Liver (tissue), 8 donors: ENCODE measurements at regions not wholly inside any gene's neighbourhood (a gene's known extent, or its start where the extent isn't known, plus 50 kb on each side); places are given as distances from the start of the nearest gene placed in this dataset.

Experiments
- DNase-seq: peaks from one replicate; pipeline ENCODE4 v3.0.0-alpha.2; 2017; ENCODE audit warnings: low spot score
- H3K27ac ChIP-seq, 2 donors: one replicate each; pipeline ENCODE4 v1.7.0; 2013; ENCODE audit warnings: inconsistent platforms in 2 of 2, low read length in 2 of 2, control low read depth in 1 of 2, low read depth in 1 of 2, mild to moderate bottlenecking in 1 of 2
- H3K27me3 ChIP-seq, 4 donors: one replicate each; pipeline versions ENCODE4 v1.6.1 to v1.7.0; 2013; ENCODE audit warnings: low read length in 3 of 4, inconsistent platforms in 1 of 4, mild to moderate bottlenecking in 1 of 4, moderate library complexity in 1 of 4; ENCODE audit not compliant: control insufficient read depth in 4 of 4, insufficient read depth in 4 of 4
- H3K36me3 ChIP-seq, 4 donors: one replicate each; pipeline versions ENCODE4 v1.6.1 to v1.7.0; 2013; ENCODE audit warnings: low read length in 3 of 4, mild to moderate bottlenecking in 3 of 4, low read depth in 1 of 4, moderate library complexity in 1 of 4; ENCODE audit not compliant: control insufficient read depth in 4 of 4, insufficient read depth in 3 of 4
- H3K4me1 ChIP-seq, 4 donors: one replicate each; pipeline versions ENCODE4 v1.6.1 to v1.7.0; 2013; ENCODE audit warnings: low read length in 3 of 4, mild to moderate bottlenecking in 3 of 4, moderate library complexity in 1 of 4; ENCODE audit not compliant: control insufficient read depth in 4 of 4, insufficient read depth in 4 of 4
- H3K4me3 ChIP-seq, 3 donors: one replicate each; pipeline versions ENCODE4 v1.6.1 to v1.7.0; 2013; ENCODE audit warnings: low read length in 3 of 3, control low read depth in 1 of 3, low read depth in 1 of 3, mild to moderate bottlenecking in 1 of 3
- H3K9ac ChIP-seq, 2 donors: one replicate each; pipeline ENCODE4 v1.7.0; 2013; ENCODE audit warnings: low read length in 2 of 2, mild to moderate bottlenecking in 2 of 2, moderate library complexity in 2 of 2, control low read depth in 1 of 2, low read depth in 1 of 2
- H3K9me3 ChIP-seq, 4 donors: one replicate each; pipeline versions ENCODE4 v1.6.1 to v1.7.0; 2013; ENCODE audit warnings: low read length in 3 of 4; ENCODE audit not compliant: control insufficient read depth in 4 of 4
- ATF3 ChIP-seq: IDR thresholded peaks from 2 replicates; pipeline ENCODE4 v1.6.1; 2016; ENCODE audit warnings: antibody characterized with exemption
- CTCF ChIP-seq: fragments of 150-350 bp; IDR thresholded peaks from 2 replicates; pipeline ENCODE4 v1.5.1; 2017; ENCODE audit warnings: improper control_type of control experiment, low read depth, low read length; ENCODE audit not compliant: missing input control
- EGR1 ChIP-seq, 2 donors: IDR thresholded peaks; 2 replicates each; pipeline ENCODE4 v1.6.1; 2016 to 2018; ENCODE audit warnings: antibody characterized with exemption in 2 of 2, low read depth in 2 of 2
- FOXA1 ChIP-seq: IDR thresholded peaks from 2 replicates; pipeline ENCODE4 v1.6.1; 2016; ENCODE audit warnings: antibody characterized with exemption
- FOXA2 ChIP-seq: IDR thresholded peaks from 2 replicates; pipeline ENCODE4 v1.6.1; 2016; ENCODE audit warnings: antibody characterized with exemption
- HNF4A ChIP-seq, 2 donors: conservative IDR thresholded peaks; 2 replicates each; pipeline ENCODE4 v1.6.1; 2016; ENCODE audit warnings: antibody characterized with exemption in 2 of 2, mild to moderate bottlenecking in 2 of 2
- HNF4G ChIP-seq: IDR thresholded peaks from 2 replicates; pipeline ENCODE4 v1.6.1; 2016; ENCODE audit warnings: antibody characterized with exemption
- MAX ChIP-seq: IDR thresholded peaks from 2 replicates; pipeline ENCODE4 v1.6.1; 2016; ENCODE audit warnings: antibody characterized with exemption
- RAD21 ChIP-seq, 2 donors: IDR thresholded peaks; 2 replicates each; pipeline ENCODE4 v1.6.1; 2016; ENCODE audit warnings: antibody characterized with exemption in 2 of 2, mild to moderate bottlenecking in 2 of 2
- REST ChIP-seq: IDR thresholded peaks from 2 replicates; pipeline ENCODE4 v1.6.1; 2016; ENCODE audit warnings: antibody characterized with exemption, mild to moderate bottlenecking
- SP1 ChIP-seq: IDR thresholded peaks from 2 replicates; pipeline ENCODE4 v1.6.1; 2018; ENCODE audit warnings: antibody characterized with exemption, mild to moderate bottlenecking
- YY1 ChIP-seq: IDR thresholded peaks from 2 replicates; pipeline ENCODE4 v1.6.1; 2016; ENCODE audit warnings: antibody characterized with exemption, mild to moderate bottlenecking
- WGBS: extraction: QIAGEN DNeasy Blood & Tissue Kit; methylation state at CpG from one replicate; pipeline ENCODE4 v1.1.7; 2013; 5-methylcytosine and 5-hydroxymethylcytosine counted together
- donor health status: healthy.
- donor health status: healthy.
- donor health status: healthy.
- donor health status: healthy.
- donor health status: healthy.

GRCh38 chr2:217662984-217663602 is 339.7 kb downstream of the TNS1 start:
- no peaks in the 10 kb centered on the region for H3K4me1 ChIP-seq
- H3K27me3 ChIP-seq: no peaks in the 10 kb centered on the region
- H3K36me3 ChIP-seq: no peaks in the 10 kb centered on the region
- H3K4me3 ChIP-seq: no peak overlapping the region
- WGBS: 93% methylated on average over 3 of the region's 3 CpGs
- no peak overlapping the region for H3K27ac ChIP-seq
- no peak for DNase-seq
- H3K9me3 ChIP-seq: no peaks in the 10 kb centered on the region
- TF ChIP-seq FOXA2 (no peak), FOXA1 (no peak), EGR1 (IDR thresholded peaks at IDR 0.05; ENCODE audit: low read depth in 2 of 2) (no peak), RAD21 (IDR thresholded peaks at IDR 0.05) (no peak), ATF3 (no peak), REST (no peak)
- no peak overlapping the region for H3K9ac ChIP-seq

GRCh38 chr2:217661378-217661777 is 341.4 kb downstream of the TNS1 start:
- TF ChIP-seq MAX: no peak
- TF ChIP-seq FOXA2: no peak
- TF ChIP-seq HNF4G: no peak
- TF ChIP-seq YY1: no peak
- no peak for TF ChIP-seq RAD21 (IDR thresholded peaks at IDR 0.05)
- no peak for TF ChIP-seq HNF4A (conservative IDR thresholded peaks at IDR 0.05)
- no peak for TF ChIP-seq SP1
- no peak for TF ChIP-seq ATF3
- TF ChIP-seq EGR1 (IDR thresholded peaks at IDR 0.05; ENCODE audit: low read depth in 2 of 2): no peak
- no peaks in the 10 kb centered on the region for H3K9me3 ChIP-seq
- H3K9ac ChIP-seq: no peak overlapping the region
- H3K27me3 ChIP-seq: no peaks in the 10 kb centered on the region
- DNase-seq: no peak
- H3K27ac ChIP-seq: no peak overlapping the region
- no peaks in the 10 kb centered on the region for H3K36me3 ChIP-seq
- H3K4me3 ChIP-seq: no peak overlapping the region
- no peaks in the 10 kb centered on the region for H3K4me1 ChIP-seq

- Histone ChIP-seq H3K4me3 (no peak overlapping the region), H3K27ac (no peak overlapping the region), H3K9me3 (no peaks in the 10 kb centered on the region), H3K4me1 (no peaks in the 10 kb centered on the region), H3K9ac (no peak overlapping the region), H3K36me3 (no peaks in the 10 kb centered on the region), H3K27me3 (no peaks in the 10 kb centered on the region)
- no peak for DNase-seq
- TF ChIP-seq ATF3 (no peak), HNF4A (conservative IDR thresholded peaks at IDR 0.05) (no peak), CTCF (no peak)
Measured at GRCh38 chr2:217660423-217660822, 342.4 kb downstream of the TNS1 start.
